IMR-90 (cell line): ENCODE measurements at regions not wholly inside any gene's neighbourhood (a gene's known extent, or its start where the extent isn't known, plus 50 kb on each side); places are given as distances from the start of the nearest gene placed in this dataset.

ENCODE experiments used
- ATAC-seq: fragments of 200-7000 bp; cut with Tn5 transposase; 2 replicates; pipeline ENCODE4 v1.9.1; 2020; ENCODE audit warnings: low read depth, mild to moderate bottlenecking, moderate library complexity
- BruUV-seq: library from RNA; stranded (reverse); fragments of 400-500 nt; replicated peaks from 2 replicates; lab custom pipeline; 2021; lab: Mats Ljungman, UMichigan
- CTCF ChIA-PET: fragments of 300-600 bp; formaldehyde crosslinking; extraction: SDS; loops from one replicate; lab custom pipeline; 2021; ENCODE audit warnings: antibody characterized with exemption; lab: Yijun Ruan, JAX
- POLR2A ChIA-PET: fragments of 300-600 bp; sonication (Branson Sonifier 250); formaldehyde crosslinking; loops from one replicate; lab custom pipeline; 2022; ENCODE audit warnings: antibody characterized with exemption; ENCODE audit not compliant: unreplicated experiment; lab: Charles Lee
- DNase-seq: peaks from one replicate; pipeline ENCODE4 v3.0.0; 2013
- H2AFZ ChIP-seq: replicated peaks from 2 replicates; pipeline ENCODE3; 2013; ENCODE audit warnings: low read length, mild to moderate bottlenecking; ENCODE audit not compliant: poor library complexity
- H2AK5ac ChIP-seq: 2 replicates; pipeline ENCODE4 v1.6.1; 2013; ENCODE audit warnings: low read depth, low read length, inconsistent platforms
- H2AK9ac ChIP-seq: replicated peaks from 2 replicates; pipeline ENCODE3; 2013; ENCODE audit warnings: mild to moderate bottlenecking, low read depth, low read length, moderate library complexity; ENCODE audit not compliant: poor library complexity
- H2BK120ac ChIP-seq: 2 replicates; pipeline ENCODE4 v1.6.1; 2013; ENCODE audit warnings: low read depth, low read length, inconsistent platforms
- H2BK15ac ChIP-seq: 3 replicates; pipeline ENCODE4 v1.6.1; 2013; ENCODE audit warnings: low read depth, low read length, inconsistent platforms
- H2BK20ac ChIP-seq: 2 replicates; pipeline ENCODE4 v1.6.1; 2013; ENCODE audit warnings: low read depth, mild to moderate bottlenecking, inconsistent platforms, low read length, moderate library complexity
- H2BK5ac ChIP-seq: 2 replicates; pipeline ENCODE4 v1.6.1; 2013; ENCODE audit warnings: mild to moderate bottlenecking, low read depth, low read length, inconsistent platforms; ENCODE audit not compliant: poor library complexity, severe bottlenecking
- H3K14ac ChIP-seq: replicated peaks from 2 replicates; pipeline ENCODE4 v1.6.1; 2013; ENCODE audit warnings: low read depth, low read length, inconsistent platforms
- H3K18ac ChIP-seq: 2 replicates; pipeline ENCODE4 v1.6.1; 2013; ENCODE audit warnings: low read depth, low read length, control low read depth
- H3K23ac ChIP-seq: 2 replicates; pipeline ENCODE4 v1.6.1; 2013; ENCODE audit warnings: low read depth, low read length, inconsistent platforms
- H3K27ac ChIP-seq: 2 replicates; pipeline ENCODE4 v1.5.1; 2013; ENCODE audit warnings: mild to moderate bottlenecking, control low read depth, low read length; ENCODE audit not compliant: insufficient read depth
- H3K27me3 ChIP-seq: 2 replicates; pipeline ENCODE4 v1.6.1; 2013; ENCODE audit warnings: low read length; ENCODE audit not compliant: control insufficient read depth, insufficient read depth
- H3K36me3 ChIP-seq: 2 replicates; pipeline ENCODE4 v1.6.1; 2013; ENCODE audit warnings: low read length, mixed read lengths; ENCODE audit not compliant: control insufficient read depth, insufficient read depth
- H3K4ac ChIP-seq: 2 replicates; pipeline ENCODE4 v1.6.1; 2013; ENCODE audit warnings: low read depth, low read length, inconsistent platforms
- H3K4me1 ChIP-seq: 2 replicates; pipeline ENCODE4 v1.6.1; 2013; ENCODE audit warnings: low read length, mixed read lengths; ENCODE audit not compliant: control insufficient read depth, insufficient read depth
- H3K4me2 ChIP-seq: 2 replicates; pipeline ENCODE4 v1.6.1; 2013; ENCODE audit warnings: low read depth, mild to moderate bottlenecking, control low read depth, low read length, moderate library complexity
- H3K4me3 ChIP-seq: 2 replicates; pipeline ENCODE4 v1.5.1; 2013; ENCODE audit warnings: low read depth, mild to moderate bottlenecking, control low read depth, low read length, moderate library complexity; ENCODE audit not compliant: insufficient read depth
- H3K56ac ChIP-seq: 2 replicates; pipeline ENCODE4 v1.6.1; 2013; ENCODE audit warnings: low read length, inconsistent platforms; ENCODE audit not compliant: insufficient read depth; ENCODE audit errors: extremely low read depth
- H3K79me1 ChIP-seq, 2 experiments: 2 replicates each; pipeline ENCODE4 v1.6.1; 2013; ENCODE audit warnings: low read length in 2 of 2, inconsistent platforms in 1 of 2, low read depth in 1 of 2
- H3K9ac ChIP-seq: 2 replicates; pipeline ENCODE4 v1.6.1; 2013; ENCODE audit warnings: low read depth, low read length, control low read depth
- H3K9me1 ChIP-seq: 2 replicates; pipeline ENCODE4 v1.6.1; 2013; ENCODE audit warnings: low read length, inconsistent platforms; ENCODE audit not compliant: insufficient read depth
- H3K9me3 ChIP-seq: 2 replicates; pipeline ENCODE4 v1.6.1; 2013; ENCODE audit warnings: low read length; ENCODE audit not compliant: control insufficient read depth, insufficient read depth
- H4K20me1 ChIP-seq: 2 replicates; pipeline ENCODE4 v1.6.1; 2013; ENCODE audit warnings: low read length, inconsistent platforms; ENCODE audit not compliant: insufficient read depth
- H4K5ac ChIP-seq: 2 replicates; pipeline ENCODE4 v1.6.1; 2013; ENCODE audit warnings: mild to moderate bottlenecking, low read depth, low read length, control low read depth
- H4K8ac ChIP-seq, 2 experiments: 2 replicates each; pipeline ENCODE4 v1.6.1; 2013; ENCODE audit warnings: low read depth in 2 of 2, low read length in 2 of 2, control low read depth in 1 of 2, inconsistent platforms in 1 of 2
- H4K91ac ChIP-seq: 2 replicates; pipeline ENCODE4 v1.6.1; 2013; ENCODE audit warnings: low read depth, low read length, inconsistent platforms; ENCODE audit not compliant: insufficient read depth
- BHLHE40 ChIP-seq: fragments of 150-350 bp; IDR thresholded peaks from 2 replicates; pipeline ENCODE4 v1.6.1; 2016; ENCODE audit warnings: mild to moderate bottlenecking, low read depth, low read length
- CEBPB ChIP-seq: IDR thresholded peaks from 2 replicates; pipeline ENCODE4 v1.6.1; 2012; ENCODE audit warnings: low read depth, low read length, improper control_type of control experiment
- CHD1 ChIP-seq: IDR thresholded peaks from 2 replicates; pipeline ENCODE4 v1.6.1; 2012; ENCODE audit warnings: low read depth, low read length, improper control_type of control experiment
- FOS ChIP-seq: fragments of 150-350 bp; IDR thresholded peaks from 2 replicates; pipeline ENCODE4 v1.6.1; 2016; ENCODE audit warnings: low read depth, low read length
- MAFK ChIP-seq: IDR thresholded peaks from 2 replicates; pipeline ENCODE4 v1.6.1; 2012; ENCODE audit warnings: low read depth, low read length, improper control_type of control experiment
- MAZ ChIP-seq: IDR thresholded peaks from 2 replicates; pipeline ENCODE4 v1.6.1; 2012; ENCODE audit warnings: low read depth, mild to moderate bottlenecking, low read length, improper control_type of control experiment, moderate library complexity, borderline replicate concordance
- MXI1 ChIP-seq: IDR thresholded peaks from 2 replicates; pipeline ENCODE4 v1.6.1; 2012; ENCODE audit warnings: low read depth, mild to moderate bottlenecking, low read length, moderate library complexity, borderline replicate concordance
- NFE2L2 ChIP-seq: fragments of 150-350 bp; IDR thresholded peaks from 2 replicates; pipeline ENCODE4 v1.6.1; 2016; ENCODE audit warnings: low read depth, mild to moderate bottlenecking, low read length
- RAD21 ChIP-seq: IDR thresholded peaks from 2 replicates; pipeline ENCODE4 v1.6.1; 2012; ENCODE audit warnings: low read length, improper control_type of control experiment
- RCOR1 ChIP-seq: IDR thresholded peaks from 2 replicates; pipeline ENCODE4 v1.6.1; 2012; ENCODE audit warnings: mild to moderate bottlenecking, low read length, improper control_type of control experiment; ENCODE audit not compliant: insufficient replicate concordance
- RFX5 ChIP-seq: IDR thresholded peaks from 2 replicates; pipeline ENCODE4 v1.8.0; 2012; ENCODE audit warnings: low read depth, mild to moderate bottlenecking, low read length, moderate library complexity
- SMC3 ChIP-seq: fragments of 150-350 bp; IDR thresholded peaks from 2 replicates; pipeline ENCODE4 v1.6.1; 2016; ENCODE audit warnings: low read depth, mild to moderate bottlenecking, antibody characterized with exemption, low read length, moderate library complexity
- USF2 ChIP-seq: fragments of 150-350 bp; IDR thresholded peaks from 2 replicates; pipeline ENCODE4 v1.6.1; 2017; ENCODE audit warnings: mild to moderate bottlenecking, antibody characterized with exemption, low read length, low read depth
- WGBS, 2 experiments: methylation state at CpG; one replicate each; pipeline versions ENCODE4 v1.1.5 to v1.1.7; 2013; ENCODE audit warnings: missing lambda C conversion rate in 2 of 2; ENCODE audit not compliant: insufficient read length in 1 of 2; ENCODE audit errors: extremely low coverage in 2 of 2; 5-methylcytosine and 5-hydroxymethylcytosine counted together
- dilution Hi-C: fragments of 300-500 bp; cut with HindIII; formaldehyde crosslinking; loops from one replicate; pipeline ENCODE4 v1.14.3; 2018; ENCODE audit warnings: low sequenced_read_pairs; ENCODE audit not compliant: unreplicated experiment
- in situ Hi-C: fragments of 300-500 bp; cut with MboI; formaldehyde crosslinking; loops from 3 replicates; pipeline ENCODE4 v1.14.3; 2019; ENCODE audit warnings: low sequenced_read_pairs, inconsistent platforms, mixed read lengths
- intact Hi-C: fragments of 100-400 bp; cut with micrococcal nuclease; formaldehyde crosslinking; loops from 2 replicates; pipeline ENCODE4 v1.10.0; 2022
- TF ChIP-seq, protein P1 (sequence below): fragments of 150-350 bp; IDR thresholded peaks from 2 replicates; pipeline ENCODE4 v1.6.1; 2016; ENCODE audit warnings: low read depth, mild to moderate bottlenecking, low read length, moderate library complexity, borderline replicate concordance

DNA sequence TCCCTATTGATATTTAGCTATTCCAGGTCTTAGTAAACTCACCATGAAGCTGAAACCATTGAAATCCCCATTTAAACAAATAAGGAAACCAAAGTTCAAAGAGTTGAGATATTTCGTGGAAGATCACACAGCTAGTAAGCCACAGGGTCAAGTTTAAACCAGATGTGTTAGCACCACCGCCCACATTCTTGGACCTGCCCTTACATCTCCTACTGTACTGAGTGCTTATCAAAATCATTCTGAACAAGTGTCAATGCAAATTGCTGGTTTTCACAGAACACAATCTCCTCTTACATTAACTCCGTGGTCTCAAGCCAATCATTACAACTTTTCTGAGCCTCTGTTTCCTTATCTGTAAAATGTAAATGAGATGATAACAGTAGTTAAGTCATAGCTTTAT, 676.2 kb downstream of the CDH11 start:
- Histone ChIP-seq H3K14ac (no peak overlapping the region), H3K36me3 (no peaks in the 10 kb centered on the region), H2BK120ac (no peak overlapping the region), H4K20me1 (no peaks in the 10 kb centered on the region), H2AK9ac (no peak overlapping the region), H2AFZ (no peak overlapping the region), H3K79me1 (no peaks in the 10 kb centered on the region), H3K56ac (no peak overlapping the region), H2BK5ac (no peak overlapping the region), H4K8ac (no peak overlapping the region), H3K9me1 (no peaks in the 10 kb centered on the region), H3K4me1 (no peaks in the 10 kb centered on the region; the same call in 1 of the 2 replicates), H3K4me2 (no peak overlapping the region), H4K91ac (no peak overlapping the region), H2AK5ac (no peak overlapping the region), H2BK15ac (no peak overlapping the region), H3K9me3 (no peaks in the 10 kb centered on the region), H3K27me3 (no peaks in the 10 kb centered on the region), H4K5ac (no peak overlapping the region), H3K9ac (no peak overlapping the region), H3K23ac (no peak overlapping the region), H2BK20ac (no peak overlapping the region), H3K18ac (no peak overlapping the region), H3K27ac (no peak overlapping the region), H3K4ac (no peak overlapping the region), H3K4me3 (no peak overlapping the region)
- BruUV-seq: no TSS peak
- peak; percentile 11 for DNase-seq
- in situ Hi-C loops (loop anchor here (25.0 kb wide), 1 partner anchor 667 kb away; the partner anchor contains the start of gene CDH11), intact Hi-C loops (no loop called here), dilution Hi-C loops (no loop called here)
- CTCF ChIA-PET: no interaction called here
- WGBS, 2 experiments: no CpG with 5 or more reads among the region's 3 CpGs
- no peak for TF ChIP-seq USF2
- TF ChIP-seq RCOR1: no peak
- TF ChIP-seq CHD1: no peak
- no peak for TF ChIP-seq MAFK
- no peak for TF ChIP-seq NFE2L2
- no peak for TF ChIP-seq RFX5
- no peak for TF ChIP-seq SMC3
- TF ChIP-seq FOS: no peak
- no peak for TF ChIP-seq CEBPB
- no peak for TF ChIP-seq MAZ
- no peak for TF ChIP-seq RAD21
- no peak for TF ChIP-seq BHLHE40
- TF ChIP-seq MXI1: no peak
- TF ChIP-seq, protein P1, sequence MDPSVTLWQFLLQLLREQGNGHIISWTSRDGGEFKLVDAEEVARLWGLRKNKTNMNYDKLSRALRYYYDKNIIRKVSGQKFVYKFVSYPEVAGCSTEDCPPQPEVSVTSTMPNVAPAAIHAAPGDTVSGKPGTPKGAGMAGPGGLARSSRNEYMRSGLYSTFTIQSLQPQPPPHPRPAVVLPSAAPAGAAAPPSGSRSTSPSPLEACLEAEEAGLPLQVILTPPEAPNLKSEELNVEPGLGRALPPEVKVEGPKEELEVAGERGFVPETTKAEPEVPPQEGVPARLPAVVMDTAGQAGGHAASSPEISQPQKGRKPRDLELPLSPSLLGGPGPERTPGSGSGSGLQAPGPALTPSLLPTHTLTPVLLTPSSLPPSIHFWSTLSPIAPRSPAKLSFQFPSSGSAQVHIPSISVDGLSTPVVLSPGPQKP: no peak
- no peak for ATAC-seq
- POLR2A ChIA-PET: no interaction called here
